Activated CD4-positive, alpha-beta T cell treated with anti-CD3 and anti-CD28 coated beads for 36 hours (primary cell): ENCODE measurements at regions not wholly inside any gene's neighbourhood (a gene's known extent, or its start where the extent isn't known, plus 50 kb on each side); places are given as distances from the start of the nearest gene placed in this dataset.

Source experiments
- ATAC-seq: fragments of 200-7000 bp; cut with Tn5 transposase; one replicate; pipeline ENCODE4 v1.10.0; 2021; ENCODE audit warnings: mild to moderate bottlenecking, moderate library complexity
- CTCF ChIA-PET: fragments of 350-600 bp; sonication (Branson Sonifier 250); formaldehyde crosslinking; loops from one replicate; lab custom pipeline; 2021; ENCODE audit warnings: antibody characterized with exemption; lab: Charles Lee
- POLR2A ChIA-PET: fragments of 350-600 bp; sonication (Branson Sonifier 250); formaldehyde crosslinking; loops from one replicate; lab custom pipeline; 2021; ENCODE audit warnings: antibody characterized with exemption, inconsistent platforms; lab: Charles Lee
- DNase-seq: peaks from one replicate; pipeline ENCODE4 v3.0.0-alpha.2; 2020
- H3K27ac Mint-ChIP-seq: one replicate; pipeline ENCODE4 v1.8.0; 2021; ENCODE audit warnings: mixed read lengths
- H3K27me3 Mint-ChIP-seq: one replicate; pipeline ENCODE4 v1.8.0; 2021; ENCODE audit warnings: mixed read lengths
- H3K36me3 Mint-ChIP-seq: one replicate; pipeline ENCODE4 v1.8.0; 2021; ENCODE audit warnings: low read depth, mixed read lengths
- H3K4me1 Mint-ChIP-seq: one replicate; pipeline ENCODE4 v1.8.0; 2021; ENCODE audit warnings: mixed read lengths
- H3K4me3 Mint-ChIP-seq: one replicate; pipeline ENCODE4 v1.8.0; 2021; ENCODE audit warnings: mild to moderate bottlenecking, moderate library complexity, mixed read lengths
- H3K9me3 Mint-ChIP-seq: one replicate; pipeline ENCODE4 v1.8.0; 2021; ENCODE audit warnings: low read depth, mixed read lengths
- intact Hi-C, 2 experiments: fragments of 100-400 bp; cut with DNase I in 1 of 2; cut with micrococcal nuclease in 1 of 2; formaldehyde crosslinking; loops; one replicate each; pipeline versions ENCODE4 v1.14.2 to v1.15.1; 2022 to 2024; cut with DNase I, micrococcal nuclease

DNA sequence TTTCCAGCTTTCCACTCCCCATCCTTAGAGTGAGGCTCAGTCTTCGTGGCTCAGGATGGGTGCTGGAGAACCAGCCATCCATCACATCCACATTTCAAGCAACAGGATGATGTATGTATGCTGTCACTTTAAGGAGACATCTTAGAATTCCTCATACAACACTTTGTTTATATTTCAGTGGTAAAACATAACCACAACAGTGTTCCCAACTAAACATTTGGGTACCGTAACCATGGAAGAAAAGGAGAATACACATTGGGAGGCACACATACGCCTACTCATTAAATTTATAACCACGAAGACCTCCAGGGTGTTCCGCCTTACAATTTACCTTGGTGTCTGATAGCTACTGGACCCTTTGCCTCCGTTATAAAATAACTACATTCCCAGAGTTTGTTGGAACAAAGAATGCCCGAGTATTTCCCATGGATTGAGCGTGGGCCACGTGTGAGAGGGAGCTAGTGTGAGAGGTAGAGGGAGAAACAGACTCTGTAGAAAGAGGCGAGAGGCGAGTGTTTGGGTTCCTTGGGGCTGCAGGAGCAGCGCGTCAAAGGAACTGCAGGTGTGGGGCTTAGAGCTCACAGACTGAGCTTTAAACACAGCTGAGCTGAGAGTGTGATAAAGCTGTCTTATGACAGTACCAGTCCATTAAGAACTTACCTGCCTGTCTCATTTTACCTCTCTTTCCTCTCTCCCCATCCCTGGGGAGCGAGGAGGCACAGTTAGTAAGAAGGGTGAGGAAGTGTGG is 111.5 kb upstream of the USP24 start:
- H3K4me1 Mint-ChIP-seq = no peaks in the 10 kb centered on the region
- H3K27me3 Mint-ChIP-seq = peaks cover 4% of the 10 kb centered on the region
- DNase-seq = no peak
- intact Hi-C loops = no loop called here
- H3K36me3 Mint-ChIP-seq = no peaks in the 10 kb centered on the region
- no peak for ATAC-seq
- no peak overlapping the region for H3K4me3 Mint-ChIP-seq
- ChIA-PET CTCF (interaction anchor here (0.6 to 3.0 kb wide), 4 partner anchors 11 to 543 kb away, joined by 3 to 11 read pairs (median 4); no protein-coding TSS in a partner anchor), POLR2A (no interaction called here)
- H3K9me3 Mint-ChIP-seq = no peaks in the 10 kb centered on the region
- H3K27ac Mint-ChIP-seq = no peak overlapping the region

DNA sequence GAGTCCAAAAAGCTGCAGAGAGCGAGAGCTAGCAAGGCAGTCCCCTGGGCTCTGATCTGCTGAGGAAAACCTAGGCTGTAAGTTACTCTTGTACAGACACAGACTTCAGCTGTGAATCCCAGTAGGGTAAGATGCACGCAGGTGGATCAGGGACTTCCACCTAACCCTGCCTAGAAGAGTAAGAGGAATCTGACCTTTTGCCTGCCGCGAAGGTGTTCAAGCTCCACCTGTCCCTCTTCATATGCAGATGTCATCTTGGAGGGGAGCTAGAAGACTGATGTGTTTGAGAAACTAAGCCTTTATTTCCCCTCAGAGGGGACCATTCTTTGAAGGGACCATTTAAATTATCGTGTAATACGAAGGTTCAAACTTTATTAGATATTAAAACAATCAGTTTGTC is 108.6 kb upstream of the USP24 start:
- H3K27me3 Mint-ChIP-seq = peaks cover 4% of the 10 kb centered on the region
- H3K9me3 Mint-ChIP-seq = no peaks in the 10 kb centered on the region
- CTCF ChIA-PET = no interaction called here
- intact Hi-C loops = no loop called here
- no peaks in the 10 kb centered on the region for H3K36me3 Mint-ChIP-seq
- DNase-seq (no peak), ATAC-seq (no peak)
- POLR2A ChIA-PET = no interaction called here
- no peak overlapping the region for H3K27ac Mint-ChIP-seq
- no peak overlapping the region for H3K4me3 Mint-ChIP-seq
- H3K4me1 Mint-ChIP-seq = no peaks in the 10 kb centered on the region

DNA sequence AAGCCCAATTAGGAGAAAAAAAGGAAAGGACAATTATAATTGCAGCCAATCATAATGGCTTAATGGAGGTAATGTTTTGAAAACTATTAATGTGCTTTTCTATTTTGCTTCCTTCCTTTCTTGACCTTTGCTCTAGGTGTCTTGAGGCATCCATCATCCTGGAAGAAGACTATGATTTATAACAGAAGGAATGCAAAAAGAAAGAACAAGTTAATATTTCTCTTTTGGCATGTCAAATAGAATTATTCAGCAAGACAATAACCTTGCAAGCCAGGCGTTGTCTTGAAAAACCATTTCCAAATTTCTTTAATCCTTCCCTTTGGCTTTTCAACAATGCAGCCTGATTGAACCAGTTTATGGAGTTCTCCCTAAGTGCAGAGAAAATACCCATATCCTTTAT is 107.7 kb upstream of the USP24 start:
- Mint-ChIP-seq H3K27ac (no peak overlapping the region), H3K4me1 (no peaks in the 10 kb centered on the region), H3K9me3 (no peaks in the 10 kb centered on the region), H3K4me3 (no peak overlapping the region), H3K27me3 (peaks cover 4% of the 10 kb centered on the region), H3K36me3 (no peaks in the 10 kb centered on the region)
- DNase-seq = no peak
- ChIA-PET POLR2A (no interaction called here), CTCF (no interaction called here)
- no peak for ATAC-seq
- intact Hi-C loops = no loop called here

DNA sequence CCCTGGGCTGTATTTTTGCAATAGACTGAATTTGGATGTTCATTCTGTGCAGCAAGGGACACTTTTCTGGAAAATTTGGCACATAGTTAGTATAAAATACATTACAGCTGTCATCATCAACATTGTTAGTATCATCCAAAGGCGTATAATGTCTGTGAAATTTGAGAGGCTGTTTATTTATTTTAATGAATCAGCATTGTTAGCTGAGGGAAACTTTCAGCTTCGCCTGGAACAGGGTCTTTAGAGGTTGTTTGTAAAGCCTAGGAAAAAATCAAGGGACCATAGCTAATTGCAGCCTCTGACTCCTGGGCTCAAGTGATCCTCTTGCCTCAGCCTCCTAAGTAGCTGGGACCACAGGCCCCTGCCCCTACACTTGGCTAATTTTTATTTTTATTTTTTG is 106.8 kb upstream of the USP24 start:
- intact Hi-C loops = no loop called here
- ChIA-PET CTCF (interaction anchor here (0.9 to 1.6 kb wide), 2 partner anchors 50 to 193 kb away, joined by 3 read pairs; no protein-coding TSS in a partner anchor), POLR2A (no interaction called here)
- no peaks in the 10 kb centered on the region for H3K36me3 Mint-ChIP-seq
- H3K4me1 Mint-ChIP-seq = peaks cover under 1% of the 10 kb centered on the region
- ATAC-seq (no peak), DNase-seq (no peak)
- H3K27ac Mint-ChIP-seq = no peak overlapping the region
- peaks cover 4% of the 10 kb centered on the region for H3K27me3 Mint-ChIP-seq
- no peak overlapping the region for H3K4me3 Mint-ChIP-seq
- no peaks in the 10 kb centered on the region for H3K9me3 Mint-ChIP-seq

DNA sequence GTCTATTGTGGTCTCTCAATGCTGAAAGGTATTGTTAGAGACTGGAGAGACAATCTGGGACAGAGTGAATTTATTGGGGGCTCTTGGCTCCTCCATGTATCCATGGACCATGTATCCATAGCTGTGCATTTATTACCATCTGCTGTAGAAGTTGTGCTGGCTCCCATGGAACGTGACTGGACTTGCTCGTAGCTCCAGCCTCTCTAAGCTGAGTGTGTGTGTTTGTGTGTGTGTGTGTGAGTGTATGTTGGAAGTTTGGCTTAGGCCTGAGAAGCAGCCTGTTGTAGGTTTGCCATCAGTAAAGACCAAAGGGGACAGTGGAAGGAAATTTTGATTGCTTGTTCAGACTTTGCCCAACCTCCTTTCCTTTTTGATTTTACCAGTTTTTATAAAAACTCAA is 105.7 kb upstream of the USP24 start:
- H3K4me1 Mint-ChIP-seq = peaks cover 2% of the 10 kb centered on the region
- ATAC-seq = no peak
- no peaks in the 10 kb centered on the region for H3K27me3 Mint-ChIP-seq
- no peak overlapping the region for H3K4me3 Mint-ChIP-seq
- H3K27ac Mint-ChIP-seq = no peak overlapping the region
- no peaks in the 10 kb centered on the region for H3K9me3 Mint-ChIP-seq
- CTCF ChIA-PET = interaction anchor here (1.6 kb wide), 1 partner anchor 51 kb away, joined by 3 read pairs; no protein-coding TSS in a partner anchor
- DNase-seq = no peak
- POLR2A ChIA-PET = no interaction called here
- no peaks in the 10 kb centered on the region for H3K36me3 Mint-ChIP-seq
- intact Hi-C loops = no loop called here

DNA sequence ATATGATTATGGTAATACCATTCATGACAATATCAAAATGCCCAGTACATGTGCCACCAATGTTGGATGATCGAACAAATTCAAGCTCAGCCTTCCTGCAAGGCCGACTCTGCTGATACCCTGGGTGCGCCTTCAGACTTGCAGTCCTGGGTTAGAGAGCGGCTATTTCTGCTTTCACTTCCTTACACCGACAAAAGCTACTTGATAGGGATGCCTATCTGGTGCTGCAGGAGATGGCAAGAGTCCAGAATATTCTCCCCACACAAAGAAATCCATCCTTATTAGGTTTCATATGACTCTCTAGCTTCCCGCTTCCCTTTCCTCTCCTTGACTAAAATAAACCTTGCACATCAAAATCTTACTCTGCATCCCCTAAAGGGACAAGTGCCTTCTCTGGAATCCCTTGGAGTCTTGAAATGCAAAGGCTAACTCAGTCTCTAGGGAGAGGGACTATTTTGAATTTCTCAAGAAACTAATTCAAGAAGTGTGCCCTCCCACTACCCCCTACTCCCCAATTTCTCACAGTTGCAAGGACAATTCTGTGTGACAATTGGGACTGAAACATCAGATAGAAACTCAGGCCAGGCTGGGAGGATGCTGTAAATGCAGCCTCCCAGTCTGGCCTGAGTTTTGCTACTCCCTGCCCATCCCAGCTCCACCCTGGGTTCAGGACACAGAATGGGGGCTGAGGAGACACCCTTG is 103.1 kb upstream of the USP24 start:
- Mint-ChIP-seq H3K9me3 (no peaks in the 10 kb centered on the region), H3K27ac (no peak overlapping the region), H3K36me3 (no peaks in the 10 kb centered on the region), H3K4me1 (peaks cover 2% of the 10 kb centered on the region), H3K27me3 (no peaks in the 10 kb centered on the region), H3K4me3 (no peak overlapping the region)
- no peak for ATAC-seq
- CTCF ChIA-PET = interaction anchor here (1.1 kb wide), 1 partner anchor 23 kb away, joined by 3 read pairs; no protein-coding TSS in a partner anchor
- POLR2A ChIA-PET = interaction anchor here (0.5 kb wide), 1 partner anchor 133 kb away, joined by 3 read pairs; no protein-coding TSS in a partner anchor
- no peak for DNase-seq
- intact Hi-C loops = no loop called here

DNA sequence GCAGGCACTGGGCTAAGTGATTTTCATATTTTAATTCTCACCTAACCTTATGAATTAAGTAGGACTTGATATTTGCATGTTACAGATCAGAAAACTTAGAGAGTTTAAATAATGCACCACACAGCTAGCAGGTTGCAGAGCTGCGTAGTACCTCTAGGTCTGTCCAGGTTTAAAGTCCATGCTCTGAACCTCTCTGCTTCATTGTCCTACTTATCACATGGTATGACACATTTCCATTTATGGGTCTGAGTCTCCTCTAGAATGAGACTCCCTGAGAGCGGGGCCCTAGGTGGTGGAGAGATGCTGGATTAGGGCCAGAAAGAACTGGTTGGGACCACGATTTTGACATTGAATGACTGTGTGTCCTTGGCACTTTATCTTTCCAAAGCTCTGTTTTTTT is 102.5 kb upstream of the USP24 start:
- no peaks in the 10 kb centered on the region for H3K36me3 Mint-ChIP-seq
- ATAC-seq = no peak
- POLR2A ChIA-PET = no interaction called here
- H3K9me3 Mint-ChIP-seq = no peaks in the 10 kb centered on the region
- no peak for DNase-seq
- CTCF ChIA-PET = interaction anchor here (1.1 kb wide), 1 partner anchor 23 kb away, joined by 3 read pairs; no protein-coding TSS in a partner anchor
- H3K27me3 Mint-ChIP-seq = no peaks in the 10 kb centered on the region
- intact Hi-C loops = no loop called here
- H3K4me1 Mint-ChIP-seq = peaks cover 2% of the 10 kb centered on the region
- no peak overlapping the region for H3K4me3 Mint-ChIP-seq
- no peak overlapping the region for H3K27ac Mint-ChIP-seq

DNA sequence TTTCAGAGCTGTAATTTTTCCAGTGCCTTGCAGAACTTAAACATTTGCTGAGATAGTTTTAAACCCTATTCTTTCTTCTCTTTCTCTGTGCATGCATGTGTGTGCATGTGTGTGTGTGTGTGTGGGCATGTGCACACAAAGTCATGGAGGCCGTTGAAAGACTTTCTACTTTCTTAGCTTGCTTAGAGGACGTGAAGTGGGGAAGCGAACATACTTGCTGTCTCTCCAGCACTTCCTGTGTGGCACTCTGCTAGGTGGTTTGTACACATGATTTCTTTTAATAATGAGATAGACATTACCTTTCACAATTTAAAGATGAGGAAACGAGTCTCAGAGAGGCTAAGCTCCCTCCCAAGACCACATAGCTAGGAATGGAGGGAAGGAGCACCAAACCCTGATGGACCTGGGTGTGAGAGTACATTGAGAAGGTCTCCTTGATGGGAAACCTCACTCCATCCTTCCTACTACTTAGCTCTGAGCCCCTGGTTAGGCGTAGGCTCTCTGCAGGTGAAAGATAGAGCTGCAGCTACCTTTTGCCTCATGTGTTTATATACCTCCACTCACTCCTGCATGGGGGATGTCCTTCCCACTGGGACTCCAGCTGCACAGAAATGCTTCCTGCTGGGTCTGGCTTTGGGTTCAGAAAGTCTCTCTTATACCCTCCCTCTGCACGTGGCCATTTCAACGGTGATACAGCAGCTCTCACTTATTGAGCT is 101.9 kb upstream of the USP24 start:
- Mint-ChIP-seq H3K9me3 (no peaks in the 10 kb centered on the region), H3K4me1 (peaks cover 2% of the 10 kb centered on the region), H3K27ac (no peak overlapping the region), H3K4me3 (no peak overlapping the region), H3K27me3 (no peaks in the 10 kb centered on the region), H3K36me3 (no peaks in the 10 kb centered on the region)
- DNase-seq (no peak), ATAC-seq (no peak)
- CTCF ChIA-PET = interaction anchor here (0.9 to 1.1 kb wide), 2 partner anchors 24 to 33 kb away, joined by 3 read pairs; no protein-coding TSS in a partner anchor
- POLR2A ChIA-PET = no interaction called here
- intact Hi-C loops = no loop called here

DNA sequence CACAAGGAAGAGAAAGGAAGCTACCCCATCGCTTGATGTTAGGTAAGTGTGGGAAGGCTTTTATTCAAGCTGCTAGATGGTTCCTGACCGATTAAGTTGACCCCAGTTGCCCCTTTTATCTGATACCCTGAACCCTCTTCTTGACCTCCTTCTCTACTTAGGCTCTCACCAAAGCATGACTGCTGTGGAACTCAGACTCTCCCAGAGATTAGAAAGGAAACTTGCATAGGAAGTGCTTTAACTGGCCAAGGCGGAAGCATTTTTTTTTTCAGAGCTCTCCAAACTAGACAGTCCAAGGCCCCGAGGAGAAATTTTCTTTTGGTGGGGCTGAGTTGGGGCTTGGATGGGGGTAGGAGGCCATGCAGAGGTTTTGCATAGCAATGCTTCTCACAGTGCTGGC is 101.3 kb upstream of the USP24 start:
- H3K36me3 Mint-ChIP-seq = no peaks in the 10 kb centered on the region
- peaks cover 2% of the 10 kb centered on the region for H3K4me1 Mint-ChIP-seq
- POLR2A ChIA-PET = interaction anchor here (0.6 kb wide), 1 partner anchor 31 kb away, joined by 3 read pairs; no protein-coding TSS in a partner anchor
- DNase-seq (no peak), ATAC-seq (no peak)
- intact Hi-C loops = no loop called here
- H3K27ac Mint-ChIP-seq = no peak overlapping the region
- no peaks in the 10 kb centered on the region for H3K9me3 Mint-ChIP-seq
- CTCF ChIA-PET = interaction anchor here (0.9 kb wide), 1 partner anchor 33 kb away, joined by 3 read pairs; no protein-coding TSS in a partner anchor
- no peaks in the 10 kb centered on the region for H3K27me3 Mint-ChIP-seq
- H3K4me3 Mint-ChIP-seq = no peak overlapping the region

DNA sequence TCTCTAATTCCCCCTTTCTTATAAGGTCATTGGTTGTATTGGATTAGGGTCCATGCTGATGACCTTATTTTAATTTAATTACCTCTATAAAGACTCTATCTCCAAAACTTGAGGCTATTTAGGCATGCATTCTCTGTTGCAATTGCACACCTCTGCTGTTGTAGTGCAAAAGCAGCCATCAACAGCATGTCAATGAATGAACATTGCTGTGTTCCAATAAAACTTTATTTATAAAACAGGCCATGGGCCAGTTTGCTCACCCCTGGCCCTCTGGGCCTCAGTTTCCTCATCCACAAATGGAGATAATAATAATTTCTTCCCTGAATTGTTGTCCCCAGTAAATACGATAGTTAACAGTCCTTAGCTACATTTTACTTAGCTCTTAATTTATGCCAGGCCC is 100.4 kb upstream of the USP24 start:
- CTCF ChIA-PET = no interaction called here
- ATAC-seq (no peak), DNase-seq (no peak)
- no peak overlapping the region for H3K27ac Mint-ChIP-seq
- no peaks in the 10 kb centered on the region for H3K9me3 Mint-ChIP-seq
- peaks cover 10% of the 10 kb centered on the region for H3K4me1 Mint-ChIP-seq
- no peaks in the 10 kb centered on the region for H3K36me3 Mint-ChIP-seq
- H3K27me3 Mint-ChIP-seq = no peaks in the 10 kb centered on the region
- intact Hi-C loops = no loop called here
- H3K4me3 Mint-ChIP-seq = no peak overlapping the region
- POLR2A ChIA-PET = no interaction called here

DNA sequence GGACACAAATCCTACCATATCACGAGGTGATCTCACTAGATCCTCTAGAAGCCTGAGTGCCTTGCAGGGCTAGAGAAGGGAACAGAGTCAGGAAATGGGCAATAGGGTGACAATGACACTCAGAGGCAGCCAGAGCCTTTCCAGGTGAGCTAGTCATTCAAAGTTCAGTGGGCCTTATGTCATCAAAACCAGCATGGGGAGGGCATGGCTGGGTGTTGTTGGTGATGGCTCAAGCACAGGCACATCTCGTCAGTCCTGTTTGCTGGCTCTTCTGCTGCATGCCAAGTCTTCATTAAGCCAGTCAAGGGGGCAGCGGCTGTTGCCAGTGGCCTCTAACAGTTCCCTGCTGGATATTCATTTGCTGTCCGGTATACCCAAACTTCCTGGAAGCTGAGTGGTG is 99.6 kb upstream of the USP24 start:
- Mint-ChIP-seq H3K27ac (no peak overlapping the region), H3K4me3 (no peak overlapping the region), H3K36me3 (no peaks in the 10 kb centered on the region), H3K27me3 (no peaks in the 10 kb centered on the region), H3K4me1 (peaks cover 11% of the 10 kb centered on the region), H3K9me3 (no peaks in the 10 kb centered on the region)
- ChIA-PET CTCF (no interaction called here), POLR2A (no interaction called here)
- intact Hi-C loops = no loop called here
- no peak for DNase-seq
- no peak for ATAC-seq
